ENCODE measurements at regions not wholly inside any gene's neighbourhood (a gene's known extent, or its start where the extent isn't known, plus 50 kb on each side); places are given as distances from the start of the nearest gene placed in this dataset.

- H3K4me3 ChIP-seq (replicated peaks in 1 of 4; ENCODE audit: control extremely low read depth in 1 of 4, insufficient read depth in 1 of 4, low read depth in 3 of 4, low read length in 4 of 4): no peak overlapping the region
- DNase-seq (ENCODE audit: low read depth in 2 of 2): peak in 1 of 2 donors; percentile 59
- no peaks in the 10 kb centered on the region for H4K20me1 ChIP-seq (ENCODE audit: control insufficient read depth, extremely low read depth, insufficient read depth, low read length)
- TF ChIP-seq EZH2 (IDR thresholded peaks at IDR 0.05; ENCODE audit: low read length, missing control alignments) (no peak), CTCF (conservative IDR thresholded peaks at IDR 0.05 in 1 of 2, IDR thresholded peaks at IDR 0.05 in 1 of 2; ENCODE audit: low read depth in 1 of 2, low read length in 2 of 2) (no peak)
- no peaks in the 10 kb centered on the region for H3K36me3 ChIP-seq (ENCODE audit: control insufficient read depth, insufficient read depth, low read length)
- H3K4me2 ChIP-seq (ENCODE audit: extremely low read depth, insufficient read depth, low read length): no peak overlapping the region
- no peaks in the 10 kb centered on the region for H3K27me3 ChIP-seq (ENCODE audit: control insufficient read depth, insufficient read depth, low read length)
- no peak overlapping the region for H3K27ac ChIP-seq (ENCODE audit: insufficient read depth, low read length)
- H3K9ac ChIP-seq (ENCODE audit: insufficient read depth, low read length): no peak overlapping the region
- H2AFZ ChIP-seq (ENCODE audit: low read length): no peak overlapping the region
- no peaks in the 10 kb centered on the region for H3K9me3 ChIP-seq (ENCODE audit: control insufficient read depth, insufficient read depth, low read depth, low read length)
- no peaks in the 10 kb centered on the region for H3K79me2 ChIP-seq (ENCODE audit: control insufficient read depth, insufficient read depth, low read length)
- H3K4me1 ChIP-seq (ENCODE audit: control insufficient read depth, extremely low read depth, insufficient read depth, low read length): no peaks in the 10 kb centered on the region
These were observed 185.6 kb upstream of the BANK1 start for GRCh38 chr4:101604976-101605375.

GRCh38 chr4:101600287-101600686 lies 190.2 kb upstream of the BANK1 start:
- Histone ChIP-seq H3K79me2 (ENCODE audit: control insufficient read depth, insufficient read depth, low read length) (no peaks in the 10 kb centered on the region), H3K27ac (ENCODE audit: insufficient read depth, low read length) (no peak overlapping the region), H3K9ac (ENCODE audit: insufficient read depth, low read length) (no peak overlapping the region), H4K20me1 (ENCODE audit: control insufficient read depth, extremely low read depth, insufficient read depth, low read length) (no peaks in the 10 kb centered on the region), H3K4me2 (ENCODE audit: extremely low read depth, insufficient read depth, low read length) (no peak overlapping the region), H3K4me3 (replicated peaks in 1 of 4; ENCODE audit: control extremely low read depth in 1 of 4, insufficient read depth in 1 of 4, low read depth in 3 of 4, low read length in 4 of 4) (no peak overlapping the region), H3K9me3 (ENCODE audit: control insufficient read depth, insufficient read depth, low read depth, low read length) (no peaks in the 10 kb centered on the region), H3K27me3 (ENCODE audit: control insufficient read depth, insufficient read depth, low read length) (no peaks in the 10 kb centered on the region), H2AFZ (ENCODE audit: low read length) (no peak overlapping the region), H3K4me1 (ENCODE audit: control insufficient read depth, extremely low read depth, insufficient read depth, low read length) (no peaks in the 10 kb centered on the region), H3K36me3 (ENCODE audit: control insufficient read depth, insufficient read depth, low read length) (no peaks in the 10 kb centered on the region)
- DNase-seq (ENCODE audit: low read depth in 2 of 2): no peak
- TF ChIP-seq CTCF (conservative IDR thresholded peaks at IDR 0.05 in 1 of 2, IDR thresholded peaks at IDR 0.05 in 1 of 2; ENCODE audit: low read depth in 1 of 2, low read length in 2 of 2): no peak
- TF ChIP-seq EZH2 (IDR thresholded peaks at IDR 0.05; ENCODE audit: low read length, missing control alignments): no peak

GRCh38 chr4:101599620-101600019 lies 190.9 kb upstream of the BANK1 start:
- peak; percentile 52 to 71 for DNase-seq (ENCODE audit: low read depth in 2 of 2)
- no peak overlapping the region for H3K4me2 ChIP-seq (ENCODE audit: extremely low read depth, insufficient read depth, low read length)

More at GRCh38 chr4:101599620-101600019, 190.9 kb upstream of the BANK1 start:
- H4K20me1 ChIP-seq (ENCODE audit: control insufficient read depth, extremely low read depth, insufficient read depth, low read length): no peaks in the 10 kb centered on the region
- H3K27me3 ChIP-seq (ENCODE audit: control insufficient read depth, insufficient read depth, low read length): no peaks in the 10 kb centered on the region
- H3K36me3 ChIP-seq (ENCODE audit: control insufficient read depth, insufficient read depth, low read length): no peaks in the 10 kb centered on the region
- H2AFZ ChIP-seq (ENCODE audit: low read length): no peak overlapping the region
- H3K79me2 ChIP-seq (ENCODE audit: control insufficient read depth, insufficient read depth, low read length): no peaks in the 10 kb centered on the region
- H3K9me3 ChIP-seq (ENCODE audit: control insufficient read depth, insufficient read depth, low read depth, low read length): no peaks in the 10 kb centered on the region
- H3K27ac ChIP-seq (ENCODE audit: insufficient read depth, low read length): no peak overlapping the region
- H3K4me1 ChIP-seq (ENCODE audit: control insufficient read depth, extremely low read depth, insufficient read depth, low read length): no peaks in the 10 kb centered on the region
- H3K4me3 ChIP-seq (replicated peaks in 1 of 4; ENCODE audit: control extremely low read depth in 1 of 4, insufficient read depth in 1 of 4, low read depth in 3 of 4, low read length in 4 of 4): no peak overlapping the region
- H3K9ac ChIP-seq (ENCODE audit: insufficient read depth, low read length): no peak overlapping the region
- TF ChIP-seq EZH2 (IDR thresholded peaks at IDR 0.05; ENCODE audit: low read length, missing control alignments) (no peak), CTCF (conservative IDR thresholded peaks at IDR 0.05 in 1 of 2, IDR thresholded peaks at IDR 0.05 in 1 of 2; ENCODE audit: low read depth in 1 of 2, low read length in 2 of 2) (no peak)
